Parathyroid adenoma (tissue), 2 donors: ENCODE measurements at regions not wholly inside any gene's neighbourhood (a gene's known extent, or its start where the extent isn't known, plus 50 kb on each side); places are given as distances from the start of the nearest gene placed in this dataset.
"Not testable (repeated sequence)": the region's sequence is repeated elsewhere in the genome, so short reads cannot be mapped to it uniquely, and the experiment has no call there.

ENCODE experiments used
- H2AFZ ChIP-seq: fragments of 300-600 bp; sonication (generic); one replicate; pipeline ENCODE4 v1.7.0; 2017; ENCODE audit warnings: antibody characterized with exemption, mild to moderate bottlenecking
- H3K27ac ChIP-seq: fragments of 300-600 bp; sonication (generic); one replicate; pipeline ENCODE4 v1.7.0; 2017
- H3K27me3 ChIP-seq: fragments of 300-600 bp; sonication (generic); one replicate; pipeline ENCODE4 v1.7.0; 2017; ENCODE audit warnings: low read length; ENCODE audit not compliant: control insufficient read depth, insufficient read depth
- H3K36me3 ChIP-seq: fragments of 300-600 bp; sonication (generic); one replicate; pipeline ENCODE4 v1.7.0; 2017; ENCODE audit warnings: low read length; ENCODE audit not compliant: control insufficient read depth, insufficient read depth
- H3K4me1 ChIP-seq: fragments of 300-600 bp; sonication (generic); one replicate; pipeline ENCODE4 v1.7.0; 2017; ENCODE audit warnings: control low read depth
- H3K4me2 ChIP-seq: fragments of 300-600 bp; sonication (generic); one replicate; pipeline ENCODE4 v1.7.0; 2017; ENCODE audit warnings: low read length
- H3K4me3 ChIP-seq: fragments of 300-600 bp; sonication (generic); one replicate; pipeline ENCODE4 v1.7.0; 2017; ENCODE audit warnings: low read depth, low read length
- H3K79me2 ChIP-seq: fragments of 300-600 bp; sonication (generic); one replicate; pipeline ENCODE4 v1.7.0; 2017; ENCODE audit warnings: control low read depth
- H3K9ac ChIP-seq: fragments of 300-600 bp; sonication (generic); one replicate; pipeline ENCODE4 v1.7.0; 2017; ENCODE audit warnings: mild to moderate bottlenecking
- H3K9me3 ChIP-seq: fragments of 300-600 bp; sonication (generic); one replicate; pipeline ENCODE4 v1.7.0; 2017; ENCODE audit warnings: low read length; ENCODE audit not compliant: control insufficient read depth
- CTCF ChIP-seq: fragments of 300-600 bp; sonication (generic); IDR thresholded peaks from one replicate; pipeline ENCODE4 v1.7.0; 2017; ENCODE audit warnings: antibody characterized with exemption, mild to moderate bottlenecking
- donor health status: primary hyperparathyroidism.

- H3K27ac ChIP-seq, result no peak overlapping the region
- no peak for TF ChIP-seq CTCF
- H3K9ac ChIP-seq, result no peak overlapping the region
- H3K4me1 ChIP-seq, result no peaks in the 10 kb centered on the region
- no peak overlapping the region for H3K4me2 ChIP-seq
- H3K4me3 ChIP-seq, result no peak overlapping the region
- H2AFZ ChIP-seq, result no peak overlapping the region
- H3K27me3 ChIP-seq, result no peaks in the 10 kb centered on the region
- no peaks in the 10 kb centered on the region for H3K36me3 ChIP-seq
- no peaks in the 10 kb centered on the region for H3K9me3 ChIP-seq
- H3K79me2 ChIP-seq, result no peaks in the 10 kb centered on the region
Observed at GRCh38 chr3:144810160-144810559, 838.5 kb downstream of the DIPK2A start.

GRCh38 chr3:144815655-144816054, 844.0 kb downstream of the DIPK2A start:
- no peak overlapping the region for H3K27ac ChIP-seq
- H3K36me3 ChIP-seq, result no peaks in the 10 kb centered on the region
- TF ChIP-seq CTCF, result no peak
- H3K9me3 ChIP-seq, result no peaks in the 10 kb centered on the region
- H3K79me2 ChIP-seq, result no peaks in the 10 kb centered on the region
- no peak overlapping the region for H3K4me2 ChIP-seq
- H2AFZ ChIP-seq, result no peak overlapping the region
- no peak overlapping the region for H3K9ac ChIP-seq
- no peaks in the 10 kb centered on the region for H3K27me3 ChIP-seq
- H3K4me3 ChIP-seq, result no peak overlapping the region
- no peaks in the 10 kb centered on the region for H3K4me1 ChIP-seq

- Histone ChIP-seq H3K36me3 (no peaks in the 10 kb centered on the region), H3K9ac (no peak overlapping the region)
- TF ChIP-seq CTCF, result no peak
Observed at GRCh38 chr3:144816323-144816722, 844.7 kb downstream of the DIPK2A start.

GRCh38 chr3:144818973-144819372, 847.4 kb downstream of the DIPK2A start:
- no peak overlapping the region for H3K4me3 ChIP-seq
- H3K4me1 ChIP-seq, result no peaks in the 10 kb centered on the region
- no peak overlapping the region for H2AFZ ChIP-seq
- H3K4me2 ChIP-seq, result no peak overlapping the region
- H3K27ac ChIP-seq, result no peak overlapping the region
- no peaks in the 10 kb centered on the region for H3K79me2 ChIP-seq
- no peaks in the 10 kb centered on the region for H3K27me3 ChIP-seq
- H3K9me3 ChIP-seq, result no peaks in the 10 kb centered on the region
- H3K9ac ChIP-seq, result no peak overlapping the region
- no peak for TF ChIP-seq CTCF
- no peaks in the 10 kb centered on the region for H3K36me3 ChIP-seq

More at GRCh38 chr3:144816323-144816722, 844.7 kb downstream of the DIPK2A start:
- H3K4me2 ChIP-seq, result no peak overlapping the region
- no peaks in the 10 kb centered on the region for H3K9me3 ChIP-seq
- H3K4me1 ChIP-seq, result no peaks in the 10 kb centered on the region
- H3K4me3 ChIP-seq, result no peak overlapping the region
- H3K27me3 ChIP-seq, result no peaks in the 10 kb centered on the region
- H2AFZ ChIP-seq, result no peak overlapping the region
- H3K79me2 ChIP-seq, result no peaks in the 10 kb centered on the region
- H3K27ac ChIP-seq, result no peak overlapping the region

- not testable (repeated sequence) for H3K36me3 ChIP-seq, H3K79me2 ChIP-seq, H3K27me3 ChIP-seq, H3K27ac ChIP-seq, H3K9me3 ChIP-seq, H3K4me3 ChIP-seq, H3K9ac ChIP-seq, H3K4me2 ChIP-seq, H3K4me1 ChIP-seq
- H2AFZ ChIP-seq, result peak overlapping the region; percentile 20
Observed at GRCh38 chr3:144820232-144820631, 848.6 kb downstream of the DIPK2A start.
